OCI-LY7 (cell line): ENCODE measurements at regions not wholly inside any gene's neighbourhood (a gene's known extent, or its start where the extent isn't known, plus 50 kb on each side); places are given as distances from the start of the nearest gene placed in this dataset.

Source experiments
- EZH2phosphoT487 ChIP-seq: fragments of 200-600 bp; sonication (generic); IDR thresholded peaks from 2 replicates; pipeline ENCODE4 v1.6.1; 2018; ENCODE audit warnings: low read depth, borderline replicate concordance, mild to moderate bottlenecking, mixed run types, antibody characterized with exemption, low read length, moderate library complexity, mixed read lengths
- TF ChIP-seq, protein P1 (sequence below): fragments of 200-600 bp; sonication (generic); conservative IDR thresholded peaks from 2 replicates; pipeline ENCODE4 v1.5.1; 2014; ENCODE audit warnings: mild to moderate bottlenecking, antibody characterized with exemption, low read length, moderate library complexity, mixed read lengths

DNA sequence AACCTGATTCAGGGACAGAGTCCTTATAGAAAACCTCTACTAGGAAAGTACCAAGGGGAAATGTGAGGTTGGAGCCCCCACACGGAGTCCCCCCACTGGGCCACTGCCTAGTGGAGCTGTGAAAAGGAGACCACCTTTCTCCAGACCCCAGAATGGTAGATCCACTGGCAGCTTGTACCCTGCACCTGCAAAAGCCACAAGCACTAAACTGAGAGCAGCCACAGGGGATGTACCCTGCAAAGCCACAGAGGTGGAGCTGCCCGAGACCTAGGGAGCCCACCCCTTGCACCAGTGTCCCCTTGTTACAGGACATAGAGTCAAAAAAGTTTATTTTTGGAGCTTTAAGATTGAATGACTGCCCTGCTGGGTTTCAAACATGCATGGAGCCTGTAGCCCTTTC, 87.2 kb upstream of the KCNMA1 start:
- TF ChIP-seq, protein P1, sequence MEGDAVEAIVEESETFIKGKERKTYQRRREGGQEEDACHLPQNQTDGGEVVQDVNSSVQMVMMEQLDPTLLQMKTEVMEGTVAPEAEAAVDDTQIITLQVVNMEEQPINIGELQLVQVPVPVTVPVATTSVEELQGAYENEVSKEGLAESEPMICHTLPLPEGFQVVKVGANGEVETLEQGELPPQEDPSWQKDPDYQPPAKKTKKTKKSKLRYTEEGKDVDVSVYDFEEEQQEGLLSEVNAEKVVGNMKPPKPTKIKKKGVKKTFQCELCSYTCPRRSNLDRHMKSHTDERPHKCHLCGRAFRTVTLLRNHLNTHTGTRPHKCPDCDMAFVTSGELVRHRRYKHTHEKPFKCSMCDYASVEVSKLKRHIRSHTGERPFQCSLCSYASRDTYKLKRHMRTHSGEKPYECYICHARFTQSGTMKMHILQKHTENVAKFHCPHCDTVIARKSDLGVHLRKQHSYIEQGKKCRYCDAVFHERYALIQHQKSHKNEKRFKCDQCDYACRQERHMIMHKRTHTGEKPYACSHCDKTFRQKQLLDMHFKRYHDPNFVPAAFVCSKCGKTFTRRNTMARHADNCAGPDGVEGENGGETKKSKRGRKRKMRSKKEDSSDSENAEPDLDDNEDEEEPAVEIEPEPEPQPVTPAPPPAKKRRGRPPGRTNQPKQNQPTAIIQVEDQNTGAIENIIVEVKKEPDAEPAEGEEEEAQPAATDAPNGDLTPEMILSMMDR: no peak
- TF ChIP-seq EZH2phosphoT487: no peak
